Spleen (tissue), 7 donors: ENCODE measurements at regions not wholly inside any gene's neighbourhood (a gene's known extent, or its start where the extent isn't known, plus 50 kb on each side); places are given as distances from the start of the nearest gene placed in this dataset.

Experiments
- CTCF ChIP-seq, 11 experiments: fragments of 200-600 bp in 7 of 11; fragments of 450-650 bp in 4 of 11; sonication (generic) in 4 of 11; IDR thresholded peaks in 8 of 11; conservative IDR thresholded peaks in 3 of 11; 1 replicate in 7 of 11; 2 replicates in 4 of 11; pipeline versions ENCODE4 v1.4.0 to v1.8.0; 2016 to 2021; ENCODE audit warnings: antibody characterized with exemption in 11 of 11, inconsistent platforms in 4 of 11, mild to moderate bottlenecking in 1 of 11
- POLR2A ChIP-seq, 3 donors: fragments of 450-650 bp; IDR thresholded peaks; one replicate each; pipeline ENCODE4 v1.5.1; 2017; ENCODE audit warnings: antibody characterized with exemption in 3 of 3, mild to moderate bottlenecking in 1 of 3
- donor health status: DM: no; HTN: no; CAD: no; lungs with moderate emphysema.
- donor health status: DM: no; HTN: no; CAD: no.
- donor health status: DM: no; HTN: no; CAD: no.

- TF ChIP-seq CTCF (IDR thresholded peaks at IDR 0.05 in 8 of 11, conservative IDR thresholded peaks at IDR 0.05 in 3 of 11) = no peak
- TF ChIP-seq POLR2A (IDR thresholded peaks at IDR 0.05) = no peak
Observed at GRCh38 chr7:110539216-110539615, 551.7 kb upstream of the LRRN3 start.
